ENCODE measurements at regions not wholly inside any gene's neighbourhood (a gene's known extent, or its start where the extent isn't known, plus 50 kb on each side); places are given as distances from the start of the nearest gene placed in this dataset.

DNA sequence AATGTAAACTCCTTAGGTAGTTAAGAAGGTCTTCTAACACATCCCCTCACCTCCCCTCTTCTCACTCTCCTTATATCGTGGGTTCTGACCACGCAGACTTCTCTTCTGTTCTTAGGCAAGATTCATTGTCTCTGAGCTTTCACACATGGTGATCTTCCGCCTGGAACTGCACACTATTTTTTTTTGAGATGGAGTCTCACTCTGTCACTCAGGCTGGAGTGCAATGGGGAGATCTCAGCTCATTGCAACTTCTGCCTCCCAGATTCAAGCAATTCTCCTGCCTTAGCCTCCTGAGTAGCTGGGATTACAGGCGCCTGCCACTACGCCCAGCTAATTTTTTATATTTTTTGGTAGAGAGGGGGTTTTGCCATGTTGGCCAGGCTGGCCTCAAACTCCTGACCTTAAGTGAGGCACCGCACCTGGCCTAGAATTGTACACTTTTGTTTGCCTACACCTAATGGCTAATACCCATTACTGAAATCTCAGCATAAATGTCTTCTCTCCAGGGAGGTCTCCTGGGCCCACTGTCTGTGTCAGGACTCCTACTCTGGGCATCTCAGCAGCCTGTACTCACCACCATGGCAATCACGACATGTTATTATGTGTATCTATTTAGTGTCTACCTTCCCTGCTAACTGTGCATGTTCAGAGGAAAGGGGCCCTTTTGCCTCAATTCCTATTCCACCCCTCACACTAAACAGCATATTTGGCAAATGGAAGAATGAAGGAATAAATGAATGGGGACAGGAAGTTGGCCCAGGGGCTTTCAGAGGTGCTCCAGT is 646.3 kb upstream of the DPP6 start:
- no peak overlapping the region for H3K4me2 ChIP-seq (ENCODE audit: insufficient read depth, low read length)
- H3K27ac ChIP-seq (ENCODE audit: low read depth, low read length) = no peak overlapping the region
- DNase-seq (ENCODE audit: insufficient read length, low spot score, missing footprints) = no peak
- H3K4me1 ChIP-seq (ENCODE audit: insufficient read depth, low read length) = no peaks in the 10 kb centered on the region
- H4K20me1 ChIP-seq (ENCODE audit: insufficient read depth, low read length) = no peaks in the 10 kb centered on the region
- no peaks in the 10 kb centered on the region for H3K79me2 ChIP-seq (ENCODE audit: insufficient read depth, low read length)
- no peaks in the 10 kb centered on the region for H3K27me3 ChIP-seq (ENCODE audit: insufficient read depth, low read length)
- TF ChIP-seq, protein P1, sequence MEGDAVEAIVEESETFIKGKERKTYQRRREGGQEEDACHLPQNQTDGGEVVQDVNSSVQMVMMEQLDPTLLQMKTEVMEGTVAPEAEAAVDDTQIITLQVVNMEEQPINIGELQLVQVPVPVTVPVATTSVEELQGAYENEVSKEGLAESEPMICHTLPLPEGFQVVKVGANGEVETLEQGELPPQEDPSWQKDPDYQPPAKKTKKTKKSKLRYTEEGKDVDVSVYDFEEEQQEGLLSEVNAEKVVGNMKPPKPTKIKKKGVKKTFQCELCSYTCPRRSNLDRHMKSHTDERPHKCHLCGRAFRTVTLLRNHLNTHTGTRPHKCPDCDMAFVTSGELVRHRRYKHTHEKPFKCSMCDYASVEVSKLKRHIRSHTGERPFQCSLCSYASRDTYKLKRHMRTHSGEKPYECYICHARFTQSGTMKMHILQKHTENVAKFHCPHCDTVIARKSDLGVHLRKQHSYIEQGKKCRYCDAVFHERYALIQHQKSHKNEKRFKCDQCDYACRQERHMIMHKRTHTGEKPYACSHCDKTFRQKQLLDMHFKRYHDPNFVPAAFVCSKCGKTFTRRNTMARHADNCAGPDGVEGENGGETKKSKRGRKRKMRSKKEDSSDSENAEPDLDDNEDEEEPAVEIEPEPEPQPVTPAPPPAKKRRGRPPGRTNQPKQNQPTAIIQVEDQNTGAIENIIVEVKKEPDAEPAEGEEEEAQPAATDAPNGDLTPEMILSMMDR (IDR thresholded peaks at IDR 0.05; ENCODE audit: extremely low read depth, low read depth, low read length) = no peak
- no peak overlapping the region for H2AFZ ChIP-seq (ENCODE audit: low read length)
- H3K9me3 ChIP-seq (ENCODE audit: low read depth, low read length) = no peaks in the 10 kb centered on the region
- H3K4me3 ChIP-seq (ENCODE audit: insufficient read depth, low read length) = no peak overlapping the region
- no peaks in the 10 kb centered on the region for H3K36me3 ChIP-seq (ENCODE audit: insufficient read depth, low read length)

DNA sequence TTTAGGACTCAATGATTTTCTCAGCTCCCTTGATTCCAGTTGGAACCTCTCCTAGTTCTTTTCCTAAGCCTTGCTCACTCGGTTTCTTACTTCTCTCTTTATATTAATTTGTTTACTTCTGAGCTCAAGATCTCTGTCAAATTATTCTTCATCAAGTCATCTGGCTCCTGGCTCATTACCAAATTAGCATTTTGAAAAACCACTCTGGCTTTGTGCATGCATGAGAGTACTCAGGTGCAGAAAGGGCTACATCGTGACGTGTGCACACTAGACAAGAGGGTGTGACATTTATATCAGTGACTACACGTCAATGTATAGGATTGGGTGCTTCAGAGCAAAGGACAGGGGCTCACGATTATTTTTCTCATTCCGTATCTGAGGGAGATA is 645.7 kb upstream of the DPP6 start:
- TF ChIP-seq, protein P1 (IDR thresholded peaks at IDR 0.05; ENCODE audit: extremely low read depth, low read depth, low read length) = no peak
- Histone ChIP-seq H3K4me2 (ENCODE audit: insufficient read depth, low read length) (no peak overlapping the region), H3K4me1 (ENCODE audit: insufficient read depth, low read length) (no peaks in the 10 kb centered on the region), H4K20me1 (ENCODE audit: insufficient read depth, low read length) (no peaks in the 10 kb centered on the region), H2AFZ (ENCODE audit: low read length) (no peak overlapping the region), H3K27me3 (ENCODE audit: insufficient read depth, low read length) (no peaks in the 10 kb centered on the region), H3K36me3 (ENCODE audit: insufficient read depth, low read length) (no peaks in the 10 kb centered on the region), H3K9me3 (ENCODE audit: low read depth, low read length) (no peaks in the 10 kb centered on the region), H3K79me2 (ENCODE audit: insufficient read depth, low read length) (no peaks in the 10 kb centered on the region), H3K4me3 (ENCODE audit: insufficient read depth, low read length) (no peak overlapping the region), H3K27ac (ENCODE audit: low read depth, low read length) (no peak overlapping the region)
- DNase-seq (ENCODE audit: insufficient read length, low spot score, missing footprints) = no peak

DNA sequence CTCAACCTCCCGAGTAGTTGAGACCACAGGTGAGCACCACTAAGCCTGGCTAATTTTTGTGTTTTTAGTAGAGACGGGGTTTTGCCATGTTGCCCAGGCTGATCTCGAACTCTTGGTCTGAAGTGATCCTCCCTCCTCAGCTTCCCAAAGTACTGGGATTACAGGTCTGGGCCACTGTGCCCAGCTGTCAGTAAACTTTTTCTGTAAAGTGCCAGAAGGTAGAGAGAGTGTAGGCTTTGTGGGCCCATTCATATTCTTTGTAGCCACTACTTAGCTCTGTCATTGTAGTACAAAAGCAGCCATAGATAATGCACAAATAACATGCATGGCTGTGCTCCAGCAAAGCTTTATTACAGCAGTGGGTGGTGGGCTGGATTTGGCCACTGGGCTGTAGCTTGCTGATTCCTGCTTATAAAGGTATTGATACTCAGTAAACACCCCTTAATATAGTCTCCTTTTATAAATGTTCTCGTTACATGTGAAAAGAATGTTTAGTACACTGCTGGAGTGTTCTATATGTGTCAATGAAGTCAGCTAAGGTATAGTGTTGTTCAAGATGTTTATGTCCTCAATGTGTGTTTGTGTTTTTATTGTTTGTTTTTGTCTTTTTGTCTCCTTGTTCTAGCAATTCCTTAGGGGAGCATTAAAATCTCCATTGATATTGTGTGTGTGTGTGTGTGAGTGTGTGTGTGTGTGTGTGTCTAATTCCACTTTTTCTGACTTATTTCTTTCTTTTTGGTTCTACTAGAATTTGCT is 644.7 kb upstream of the DPP6 start:
- H3K4me1 ChIP-seq (ENCODE audit: insufficient read depth, low read length) = no peaks in the 10 kb centered on the region
- H3K9me3 ChIP-seq (ENCODE audit: low read depth, low read length) = no peaks in the 10 kb centered on the region
- H2AFZ ChIP-seq (ENCODE audit: low read length) = no peak overlapping the region
- TF ChIP-seq, protein P1 (IDR thresholded peaks at IDR 0.05; ENCODE audit: extremely low read depth, low read depth, low read length) = no peak
- H4K20me1 ChIP-seq (ENCODE audit: insufficient read depth, low read length) = no peaks in the 10 kb centered on the region
- H3K27ac ChIP-seq (ENCODE audit: low read depth, low read length) = no peak overlapping the region
- DNase-seq (ENCODE audit: insufficient read length, low spot score, missing footprints) = no peak
- no peak overlapping the region for H3K4me3 ChIP-seq (ENCODE audit: insufficient read depth, low read length)
- H3K79me2 ChIP-seq (ENCODE audit: insufficient read depth, low read length) = no peaks in the 10 kb centered on the region
- H3K36me3 ChIP-seq (ENCODE audit: insufficient read depth, low read length) = no peaks in the 10 kb centered on the region
- H3K4me2 ChIP-seq (ENCODE audit: insufficient read depth, low read length) = no peak overlapping the region
- no peaks in the 10 kb centered on the region for H3K27me3 ChIP-seq (ENCODE audit: insufficient read depth, low read length)

Data from osteoblast (primary cell).